GM12892 (cell line): ENCODE measurements at regions not wholly inside any gene's neighbourhood (a gene's known extent, or its start where the extent isn't known, plus 50 kb on each side); places are given as distances from the start of the nearest gene placed in this dataset.
"Not testable (repeated sequence)": the region's sequence is repeated elsewhere in the genome, so short reads cannot be mapped to it uniquely, and the experiment has no call there.

Experiments
- DNase-seq: peaks from one replicate; pipeline ENCODE4 v3.0.0; 2011; ENCODE audit not compliant: insufficient read length
- FAIRE-seq: peaks from 2 replicates; lab custom pipeline; 2011; peaks lifted over from hg19 to GRCh38; lab: Jason Lieb, UNC
- POLR2A ChIP-seq: IDR thresholded peaks from 2 replicates; pipeline ENCODE4 v1.6.1; 2011; ENCODE audit warnings: low read depth, low read length, control low read depth
- POLR2AphosphoS5 ChIP-seq: IDR thresholded peaks from 2 replicates; pipeline ENCODE4 v1.6.1; 2011; ENCODE audit warnings: low read depth, low read length, control low read depth
- TAF1 ChIP-seq: IDR thresholded peaks from 2 replicates; pipeline ENCODE4 v1.6.1; 2011; ENCODE audit warnings: low read depth, mild to moderate bottlenecking, control low read depth, low read length, borderline replicate concordance

GRCh38 chr16:75810342-75810741, 84.1 kb upstream of the CPHXL start:
- no peak for TF ChIP-seq POLR2A
- no peak for TF ChIP-seq POLR2AphosphoS5
- DNase-seq (no peak), FAIRE-seq (no peak)

GRCh38 chr16:75811020-75811634, 84.8 kb upstream of the CPHXL start:
- no peak for TF ChIP-seq POLR2AphosphoS5
- DNase-seq (no peak), FAIRE-seq (no peak)

- FAIRE-seq, result no peak
- TF ChIP-seq POLR2A, result no peak
- no peak for TF ChIP-seq TAF1
- no peak for TF ChIP-seq POLR2AphosphoS5
- DNase-seq, result no peak
These were observed 92.2 kb upstream of the CPHXL start for GRCh38 chr16:75818491-75818890.

- FAIRE-seq (no peak), DNase-seq (no peak)
- TF ChIP-seq TAF1 (no peak), POLR2AphosphoS5 (no peak)
These were observed 94.4 kb upstream of the CPHXL start for GRCh38 chr16:75820672-75821071.

GRCh38 chr16:75821117-75821516, 94.8 kb upstream of the CPHXL start:
- TF ChIP-seq POLR2A (no peak), TAF1 (no peak), POLR2AphosphoS5 (no peak)
- DNase-seq (no peak), FAIRE-seq (no peak)

GRCh38 chr16:75825750-75826149, 99.5 kb upstream of the CPHXL start:
- FAIRE-seq, DNase-seq: not testable (repeated sequence)

- FAIRE-seq, result not testable (repeated sequence)
These were observed 101.2 kb upstream of the CPHXL start for GRCh38 chr16:75827372-75828038.

GRCh38 chr16:75833385-75833784, 107.1 kb upstream of the CPHXL start:
- not testable (repeated sequence) for DNase-seq, FAIRE-seq

More at GRCh38 chr16:75827372-75828038, 101.2 kb upstream of the CPHXL start:
- DNase-seq, result not testable (repeated sequence)

- FAIRE-seq, result no peak
These were observed 110.2 kb upstream of the CPHXL start for GRCh38 chr16:75836347-75837010.

GRCh38 chr16:75837264-75837663, 111.0 kb upstream of the CPHXL start:
- TF ChIP-seq POLR2A, result no peak
- no peak for TF ChIP-seq TAF1
- no peak for TF ChIP-seq POLR2AphosphoS5
- FAIRE-seq (no peak), DNase-seq (no peak)

More at GRCh38 chr16:75836347-75837010, 110.2 kb upstream of the CPHXL start:
- TF ChIP-seq POLR2AphosphoS5 (no peak), TAF1 (no peak), POLR2A (no peak)
- DNase-seq, result no peak

- DNase-seq (no peak), FAIRE-seq (no peak)
- TF ChIP-seq TAF1 (no peak), POLR2AphosphoS5 (no peak), POLR2A (no peak)
These were observed 111.4 kb upstream of the CPHXL start for GRCh38 chr16:75837681-75838080.

GRCh38 chr16:75841517-75841916, 115.2 kb upstream of the CPHXL start:
- DNase-seq, result no peak
- TF ChIP-seq TAF1 (no peak), POLR2AphosphoS5 (no peak), POLR2A (no peak)
- no peak for FAIRE-seq

- FAIRE-seq (no peak), DNase-seq (no peak)
- TF ChIP-seq POLR2AphosphoS5, result no peak
- no peak for TF ChIP-seq POLR2A
- no peak for TF ChIP-seq TAF1
These were observed 120.9 kb upstream of the CPHXL start for GRCh38 chr16:75847172-75847571.

- no peak for FAIRE-seq
- no peak for DNase-seq
These were observed 127.9 kb upstream of the CPHXL start for GRCh38 chr16:75854152-75854551.

More at GRCh38 chr16:75854152-75854551, 127.9 kb upstream of the CPHXL start:
- TF ChIP-seq POLR2AphosphoS5 (no peak), POLR2A (no peak), TAF1 (no peak)
